Fibroblast of skin of left quadriceps (primary cell): ENCODE measurements at regions not wholly inside any gene's neighbourhood (a gene's known extent, or its start where the extent isn't known, plus 50 kb on each side); places are given as distances from the start of the nearest gene placed in this dataset.

Source experiments
- DNase-seq, 2 experiments: peaks; one replicate each; pipeline ENCODE4 v3.0.0-alpha.2; 2013; ENCODE audit warnings: low read depth in 2 of 2

DNA sequence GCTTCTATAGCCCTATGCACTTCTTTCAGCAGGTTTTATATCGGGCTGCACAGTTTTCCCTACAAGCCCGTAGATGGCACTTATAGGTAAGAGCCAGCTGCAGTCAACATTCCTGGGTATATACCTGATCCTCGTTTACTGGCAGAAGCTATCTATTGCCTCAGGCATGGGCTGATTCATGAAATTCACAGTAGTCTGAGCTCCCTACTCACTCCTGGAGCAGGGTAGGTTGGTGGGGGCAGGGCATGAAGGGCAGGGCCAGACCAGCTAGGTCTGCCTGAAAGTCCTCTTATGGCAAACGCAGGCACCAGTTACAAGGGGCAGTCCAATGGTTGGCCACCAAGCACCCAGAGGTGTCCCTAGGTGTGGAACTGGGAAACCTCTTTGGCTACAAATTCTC, 345.8 kb downstream of the RPS29 start:
- no peak for DNase-seq

DNA sequence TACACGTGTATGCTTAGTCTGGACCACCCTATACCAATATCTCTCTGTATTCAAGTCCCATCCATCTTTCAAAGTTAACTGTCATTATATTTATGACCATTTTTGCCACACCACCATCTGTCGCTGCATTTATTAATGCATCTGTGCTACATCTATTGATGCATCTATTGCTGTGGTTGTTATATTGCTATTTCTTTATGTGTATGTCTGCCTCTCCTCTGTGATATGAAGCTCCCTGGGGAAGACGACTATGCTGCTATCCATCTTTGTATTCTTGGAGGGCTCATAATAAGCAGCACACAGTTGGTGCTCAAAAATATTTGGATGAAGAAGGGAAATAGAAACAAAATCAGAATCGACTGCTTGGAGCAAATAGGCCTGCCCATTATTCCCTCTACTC, 357.6 kb downstream of the RPS29 start:
- DNase-seq: no peak

DNA sequence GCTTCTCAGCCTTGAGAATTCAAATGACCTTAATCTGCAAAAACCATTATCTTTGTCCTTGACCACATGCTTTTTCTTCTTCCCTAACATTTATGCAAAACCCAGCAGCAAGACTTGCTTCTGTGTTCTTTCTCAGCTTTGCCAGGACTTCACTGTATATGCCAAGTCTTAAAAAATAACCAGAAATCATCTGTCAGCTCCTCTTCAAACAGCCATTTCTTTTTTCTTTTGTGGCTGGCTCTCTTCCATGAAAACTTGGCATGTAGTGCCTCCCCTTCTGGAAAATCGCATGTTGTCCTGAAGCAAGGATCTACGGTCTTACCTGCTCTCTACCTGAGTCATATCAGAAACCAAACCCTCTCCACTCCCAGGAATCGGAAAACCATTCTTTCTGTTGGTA, 364.9 kb downstream of the RPS29 start:
- DNase-seq: no peak

DNA sequence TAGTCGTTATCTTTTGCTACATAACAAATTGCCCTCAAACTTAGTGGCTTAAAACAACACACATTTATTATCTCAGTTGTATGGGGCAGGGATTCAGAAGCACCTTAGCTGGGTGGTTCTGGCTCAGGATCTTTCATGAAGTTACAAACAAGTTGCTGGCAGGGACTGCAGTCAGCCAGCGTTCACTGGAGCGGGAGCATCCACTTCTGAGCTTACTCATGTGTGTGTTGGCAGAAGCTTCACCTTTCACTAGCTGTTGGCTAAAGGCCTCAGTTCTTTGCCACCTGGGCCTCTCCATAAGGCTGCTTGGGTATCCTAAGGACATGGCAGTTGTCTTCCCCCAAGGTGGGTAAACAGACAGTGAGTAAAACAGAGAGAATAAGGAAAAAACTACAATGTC, 365.7 kb downstream of the RPS29 start:
- DNase-seq: no peak

DNA sequence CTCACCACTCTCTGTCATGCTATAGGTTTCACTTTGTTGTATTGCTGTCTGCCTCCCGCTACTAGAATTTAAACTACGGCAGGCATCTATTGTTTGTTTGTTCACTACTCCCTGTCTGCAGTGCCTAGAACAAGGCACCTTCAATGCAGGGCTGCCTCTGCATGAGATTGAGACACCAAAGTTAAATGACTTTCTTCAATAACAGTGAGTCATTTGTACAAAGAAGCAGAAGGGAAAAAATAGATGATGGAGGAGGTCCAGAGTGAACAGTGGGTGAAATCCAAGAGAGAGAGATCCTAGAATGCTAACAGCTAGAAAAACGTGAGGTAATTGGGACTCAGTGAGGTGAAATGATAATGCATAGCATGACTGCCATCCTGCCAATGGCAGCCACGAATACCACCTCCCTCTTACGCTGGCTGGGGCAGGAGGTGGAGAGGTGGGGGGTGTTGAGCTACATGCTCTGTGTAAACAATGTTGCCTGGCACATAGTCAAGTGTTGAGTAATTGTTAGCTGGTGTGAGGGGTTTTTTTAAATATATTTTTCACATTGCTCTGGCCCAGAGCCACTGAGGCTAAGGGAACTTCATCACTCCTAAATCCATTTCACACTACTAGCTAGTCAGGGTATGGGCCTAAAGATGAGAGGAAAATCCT, 367.6 kb downstream of the RPS29 start:
- DNase-seq: no peak

DNA sequence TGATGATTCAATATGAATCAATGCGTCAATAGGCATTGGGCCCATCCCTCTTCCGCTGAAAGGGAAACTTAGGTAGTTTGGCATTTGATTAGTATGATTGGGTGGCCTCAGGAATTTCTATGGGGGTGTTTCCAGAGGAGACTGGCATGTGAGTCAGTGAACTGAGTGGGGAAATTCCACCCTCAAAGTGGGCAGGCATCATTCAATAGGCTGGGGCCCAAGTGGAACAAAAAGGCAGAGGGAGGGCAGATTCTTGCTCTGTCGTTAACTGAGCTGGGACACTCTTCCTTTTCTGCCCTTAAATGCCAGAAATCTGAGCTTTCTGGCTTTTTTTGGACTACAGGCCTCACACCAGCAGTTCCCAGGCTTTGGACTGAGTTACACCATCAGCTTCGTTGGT, 373.5 kb downstream of the RPS29 start:
- no peak for DNase-seq

DNA sequence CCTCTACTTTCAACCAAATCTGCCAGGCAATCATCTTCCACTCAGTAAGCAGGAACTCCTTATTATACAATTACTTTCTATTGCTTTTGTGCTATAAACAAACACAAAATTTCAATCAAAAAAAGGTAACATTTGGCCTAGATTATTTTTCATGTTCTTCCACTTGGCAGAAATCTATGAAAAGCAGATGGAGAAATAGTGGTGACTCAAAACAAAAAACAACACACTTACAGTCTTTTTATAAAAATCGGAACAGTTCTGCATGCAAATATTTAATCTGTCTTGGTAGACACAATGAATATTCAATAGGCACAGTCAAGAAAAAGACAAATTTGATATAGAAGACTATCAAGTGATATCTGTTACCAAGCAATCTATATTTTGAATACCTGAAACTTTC, 376.8 kb downstream of the RPS29 start:
- no peak for DNase-seq

DNA sequence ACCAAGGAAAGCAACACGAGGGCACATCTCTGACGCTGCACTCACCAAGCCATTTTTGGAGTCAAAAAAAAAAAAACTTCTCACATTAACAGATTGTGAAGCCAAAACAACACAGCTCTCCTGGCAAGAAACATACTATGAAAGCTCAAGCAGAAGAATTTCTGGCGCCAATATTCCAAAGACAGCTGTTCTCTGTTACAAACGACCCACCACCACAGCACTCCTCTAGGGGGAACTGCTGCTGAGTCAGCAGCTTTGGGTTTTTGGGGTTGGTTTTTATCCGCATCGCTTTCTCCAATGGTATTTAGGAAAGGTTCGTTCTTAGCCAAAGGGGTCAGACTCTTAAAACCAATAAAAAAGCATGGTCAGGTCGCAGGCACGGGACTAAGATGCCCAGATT, 379.4 kb downstream of the RPS29 start:
- no peak for DNase-seq

DNA sequence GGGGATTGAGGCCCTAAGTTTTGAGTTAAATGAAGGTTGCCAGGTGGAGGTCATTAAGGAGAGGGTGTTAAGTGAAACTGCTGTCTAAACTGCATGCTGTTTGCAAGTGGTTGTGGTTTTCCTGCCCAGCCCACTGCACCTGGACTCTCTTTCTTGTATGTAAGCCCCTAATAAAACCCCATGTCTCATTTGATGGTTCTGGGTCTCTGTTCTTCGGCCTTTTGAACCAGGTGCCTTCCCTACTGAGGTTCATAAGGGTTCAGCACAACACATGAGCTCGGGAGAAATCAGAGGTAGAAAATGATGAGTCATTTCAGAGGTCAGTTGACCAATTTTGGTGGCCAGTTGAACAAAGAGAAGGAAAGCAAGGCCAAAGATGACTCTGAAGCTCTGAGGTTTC, 382.5 kb downstream of the RPS29 start:
- no peak for DNase-seq

DNA sequence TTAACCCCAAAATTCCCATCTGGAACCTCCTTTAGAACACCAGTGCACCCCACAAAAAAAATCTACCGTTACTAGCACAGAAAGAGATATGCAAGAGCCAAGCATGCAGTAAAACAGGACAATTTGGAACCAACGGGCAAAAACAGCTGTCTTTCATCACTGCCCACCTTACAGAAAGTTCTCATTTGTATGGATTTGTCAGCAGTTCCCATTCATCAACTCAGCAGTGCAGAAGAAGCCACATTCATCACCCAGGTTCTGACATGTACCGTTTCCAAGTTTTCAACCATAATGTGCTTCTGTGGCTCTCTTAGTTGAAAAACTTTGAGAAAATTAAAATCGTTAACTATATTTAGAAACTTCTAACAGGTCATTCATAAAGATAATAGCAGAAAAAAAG, 387.0 kb downstream of the RPS29 start:
- no peak for DNase-seq

DNA sequence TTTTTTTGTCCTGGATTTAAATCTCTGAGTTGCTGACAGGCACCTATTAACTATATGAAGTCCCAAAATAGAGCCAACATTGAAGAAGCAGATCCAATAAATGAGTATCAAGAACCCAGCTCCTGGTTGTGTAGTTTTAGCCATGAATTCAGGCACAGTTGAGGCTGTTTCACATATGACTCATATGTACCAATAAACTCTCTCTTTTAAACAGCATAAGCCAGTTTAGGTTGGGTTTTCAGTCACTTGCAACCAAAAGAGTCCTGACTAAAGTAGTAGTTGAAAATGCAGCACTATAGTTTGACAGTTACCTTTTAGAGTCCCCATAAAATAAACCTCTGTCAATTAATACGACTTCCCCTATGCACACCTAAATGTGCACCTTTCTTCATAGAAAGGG, 389.9 kb downstream of the RPS29 start:
- DNase-seq: no peak

DNA sequence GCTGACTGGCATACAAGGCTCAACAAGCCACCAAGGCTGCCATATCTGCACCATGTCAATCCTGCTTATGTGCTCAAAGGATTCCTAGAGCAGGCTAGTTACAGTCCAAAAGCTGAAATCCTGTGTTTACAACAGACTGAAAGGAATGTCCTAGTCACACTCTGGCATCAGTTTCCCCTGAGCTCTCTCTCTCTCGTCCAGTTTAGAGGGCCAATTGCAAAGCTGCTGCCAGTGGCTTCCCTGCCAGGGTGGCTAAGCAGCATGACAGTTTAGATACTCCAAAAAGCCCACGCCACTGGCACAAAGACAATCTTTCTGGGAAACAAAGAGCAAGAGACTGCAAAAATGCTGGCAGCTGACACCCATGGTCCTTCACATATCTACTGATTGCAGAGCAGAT, 392.1 kb downstream of the RPS29 start:
- DNase-seq: no peak

DNA sequence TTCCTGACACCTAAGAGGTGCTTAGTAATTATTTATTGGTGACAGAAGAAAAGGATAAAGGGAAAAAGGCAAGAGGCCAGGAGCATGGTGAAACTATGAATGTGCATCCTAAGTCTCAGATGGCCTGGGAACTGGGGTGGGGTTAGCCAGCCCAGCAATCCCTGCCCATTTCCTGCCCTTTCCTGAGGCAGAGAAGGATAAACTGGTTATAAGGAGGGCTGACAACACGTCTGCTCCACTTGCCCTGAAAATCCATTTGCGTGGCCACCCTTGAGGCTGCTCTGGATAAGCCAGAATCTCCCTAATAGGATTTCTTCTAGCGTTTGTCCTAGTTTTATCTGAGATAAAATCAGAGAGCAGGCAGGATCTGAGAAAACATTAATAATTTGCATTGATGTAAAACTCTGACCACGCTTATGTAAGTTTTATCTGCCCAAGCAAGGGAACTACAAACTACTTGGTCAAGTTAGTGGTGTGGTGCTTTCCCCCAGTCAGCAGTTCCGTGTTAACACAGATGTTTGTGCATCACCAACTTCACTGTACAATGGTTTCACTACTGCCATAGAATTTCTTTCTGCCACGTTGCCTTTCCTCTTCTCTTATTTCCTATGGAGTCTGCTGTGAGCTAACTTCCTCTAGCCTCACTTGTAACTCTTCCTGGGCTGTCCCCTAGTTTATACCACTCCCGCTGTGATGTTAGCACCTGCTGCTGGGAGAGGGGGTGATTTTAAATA, 392.7 kb downstream of the RPS29 start:
- DNase-seq: no peak

DNA sequence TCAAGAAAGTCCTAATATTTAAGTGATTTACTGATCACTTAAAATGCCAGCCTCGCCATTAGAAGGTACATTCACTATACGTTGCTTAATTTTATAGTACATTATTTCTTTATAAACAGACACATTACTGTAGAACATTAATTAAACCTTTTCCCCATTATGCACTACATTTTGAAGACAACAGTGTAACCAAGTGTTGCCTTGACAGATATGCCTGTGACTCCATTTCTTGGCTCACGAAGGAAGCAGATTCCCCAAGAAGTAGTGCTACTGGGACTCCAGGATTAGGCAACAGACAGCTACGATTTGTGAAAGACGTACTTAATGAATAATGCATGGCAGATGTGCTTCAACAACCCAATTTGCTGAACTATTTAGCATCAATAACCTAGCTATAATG, 394.8 kb downstream of the RPS29 start:
- no peak for DNase-seq

DNA sequence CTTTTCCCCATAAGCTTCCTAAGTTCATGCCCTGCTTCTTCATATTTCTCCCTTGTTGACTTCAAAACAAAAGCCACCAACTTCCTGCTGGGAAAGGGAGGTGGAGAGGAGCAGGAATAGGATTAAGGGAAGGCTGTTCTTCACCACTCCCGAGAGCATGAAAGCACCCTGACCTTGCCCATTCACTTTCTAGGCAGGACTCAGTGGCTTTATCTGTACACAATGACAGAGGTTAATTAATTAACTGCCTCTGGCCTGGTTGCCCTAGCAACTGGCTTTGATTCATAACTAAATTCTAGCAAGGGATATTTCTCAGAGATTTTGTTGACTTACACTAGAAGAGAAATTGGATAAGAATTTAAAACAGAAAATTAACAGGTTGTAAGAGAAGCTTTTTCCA, 396.8 kb downstream of the RPS29 start:
- no peak for DNase-seq

DNA sequence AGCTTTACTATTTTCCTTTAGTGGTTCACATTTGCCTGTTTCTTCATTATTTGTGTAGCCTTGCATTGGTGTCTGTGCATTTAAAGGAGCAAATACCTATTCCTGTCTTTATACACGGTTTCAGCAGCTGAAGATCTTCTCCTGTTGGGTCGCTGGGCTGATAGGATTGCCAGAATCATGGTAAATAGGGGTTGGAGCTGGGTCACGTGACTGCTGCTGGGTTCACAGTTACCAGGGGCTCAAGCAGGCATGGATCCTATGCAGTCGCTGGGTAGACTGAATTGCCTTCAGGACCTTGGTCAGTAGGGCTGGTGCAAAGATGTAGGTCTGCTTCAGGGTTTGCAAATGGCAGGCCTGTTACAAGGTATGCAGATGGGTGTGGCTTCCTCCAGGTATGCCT, 398.4 kb downstream of the RPS29 start:
- DNase-seq: no peak

DNA sequence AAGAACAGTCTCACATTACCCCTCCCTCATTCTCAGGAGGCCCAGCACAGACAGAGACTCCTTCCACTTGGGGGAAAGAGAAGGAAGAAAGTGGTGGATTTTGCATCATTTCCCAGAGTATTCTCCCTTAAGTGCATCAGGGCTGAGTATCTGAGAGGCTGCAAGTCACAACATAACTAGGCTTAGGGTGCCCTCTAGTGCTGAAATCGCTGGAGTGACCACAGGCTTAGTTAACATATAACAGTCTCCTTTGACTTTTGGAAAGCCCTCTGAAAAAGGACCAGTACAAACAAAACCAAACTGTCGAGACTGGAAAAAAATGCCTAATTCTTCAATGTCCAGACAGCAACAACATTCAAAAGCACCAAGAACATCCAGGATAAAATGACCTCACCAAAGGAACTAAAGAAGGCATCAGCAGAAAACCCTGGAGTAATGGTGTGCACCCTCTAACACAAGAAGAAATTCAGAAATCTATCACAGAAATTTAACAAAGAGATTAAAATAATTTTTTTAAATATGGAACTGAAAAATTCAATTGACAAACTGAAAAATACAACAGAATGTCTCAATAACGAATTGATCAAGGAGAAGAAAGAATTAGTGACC, 412.3 kb downstream of the RPS29 start:
- DNase-seq: peak; percentile 50 to 54

DNA sequence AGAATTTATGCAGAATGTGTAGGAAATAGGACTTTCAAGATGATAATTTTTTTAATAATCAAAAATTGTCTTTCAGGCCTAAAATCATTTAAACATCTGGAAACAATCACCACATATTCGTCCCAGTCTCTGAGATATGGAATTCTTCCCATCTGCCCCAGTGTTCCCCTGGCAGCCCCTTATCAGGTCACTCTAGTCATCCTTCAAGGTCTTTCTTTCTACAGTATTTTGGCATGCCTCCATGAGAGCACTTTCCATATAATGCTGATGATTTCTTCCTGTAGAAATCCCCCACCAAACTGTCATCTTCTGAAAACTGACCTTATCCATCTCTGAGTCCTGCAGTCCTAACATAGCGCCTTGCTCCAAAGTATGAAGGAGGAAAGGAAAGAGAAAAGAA, 422.1 kb downstream of the RPS29 start:
- no peak for DNase-seq

DNA sequence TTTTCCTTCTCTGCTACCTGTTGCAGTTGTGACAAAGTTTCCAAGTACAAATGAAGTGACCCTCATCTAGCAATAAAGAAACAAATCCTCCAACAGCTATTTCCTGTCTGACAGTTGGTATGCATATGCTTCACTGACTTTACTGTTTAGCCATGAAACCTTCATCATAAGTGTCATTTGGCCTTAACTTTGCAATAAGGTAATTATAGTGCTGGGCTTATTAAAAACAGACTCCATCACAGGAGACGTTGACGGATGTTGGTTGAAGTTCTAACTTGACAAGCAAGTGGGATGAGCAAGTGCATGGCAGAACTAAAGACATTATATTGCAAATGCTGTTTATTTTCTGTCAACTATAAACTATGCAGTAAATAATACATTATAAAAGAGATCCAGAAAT, 425.2 kb downstream of the RPS29 start:
- no peak for DNase-seq

DNA sequence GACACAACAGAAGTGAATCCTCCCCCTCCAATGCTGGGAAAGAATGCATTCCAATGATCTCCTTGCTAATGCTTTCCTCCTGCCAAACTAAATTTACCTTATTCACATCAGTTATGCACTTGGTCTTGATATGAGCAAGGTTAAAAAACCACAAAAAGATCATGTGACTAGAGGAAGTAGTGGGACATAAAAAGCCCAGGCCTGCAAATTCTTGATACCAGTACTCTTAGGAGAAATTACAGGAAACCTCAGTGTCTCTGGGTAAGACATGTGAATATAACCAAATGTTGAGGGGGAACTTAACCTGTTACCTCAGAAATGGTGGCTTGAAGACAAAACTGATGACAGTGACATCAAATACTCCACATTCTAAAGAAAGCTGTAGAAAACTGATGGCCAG, 427.1 kb downstream of the RPS29 start:
- no peak for DNase-seq

DNA sequence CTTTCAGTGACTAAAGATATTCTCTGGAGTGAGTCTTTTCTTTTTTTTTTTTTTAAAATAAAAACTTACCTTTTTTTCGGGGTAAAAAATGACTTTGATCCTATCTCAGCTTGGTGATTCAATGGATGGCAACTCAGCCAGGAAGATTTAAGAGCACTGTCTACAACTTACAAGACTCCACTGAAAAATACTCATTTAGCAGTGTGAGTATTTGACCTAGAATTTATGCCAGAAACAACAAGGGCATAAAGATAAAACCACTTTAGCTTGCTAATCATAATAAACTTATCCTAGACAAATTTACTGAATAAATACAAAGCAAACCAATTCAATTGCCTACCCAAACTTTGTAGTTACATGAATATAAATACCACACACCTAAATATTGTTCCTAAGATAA, 446.6 kb downstream of the RPS29 start:
- no peak for DNase-seq

DNA sequence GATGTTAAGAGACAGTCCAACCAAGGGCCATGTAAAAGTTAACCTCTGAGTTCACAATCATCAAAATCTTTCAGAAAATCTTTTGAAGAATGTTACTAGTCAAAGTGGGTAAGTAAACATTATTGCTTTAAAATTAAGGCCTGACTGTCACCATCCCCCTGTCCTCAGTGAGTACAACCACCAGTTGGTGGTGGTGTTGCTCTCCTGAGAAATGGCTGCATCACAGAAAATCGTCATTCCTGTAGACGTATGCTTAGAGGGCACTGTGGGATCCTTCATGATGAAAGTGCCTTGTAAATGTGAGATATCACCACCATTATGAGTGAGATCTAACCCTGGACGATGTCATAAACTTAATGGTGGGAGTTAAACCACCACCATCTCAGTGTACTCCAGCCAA, 451.2 kb downstream of the RPS29 start:
- no peak for DNase-seq

DNA sequence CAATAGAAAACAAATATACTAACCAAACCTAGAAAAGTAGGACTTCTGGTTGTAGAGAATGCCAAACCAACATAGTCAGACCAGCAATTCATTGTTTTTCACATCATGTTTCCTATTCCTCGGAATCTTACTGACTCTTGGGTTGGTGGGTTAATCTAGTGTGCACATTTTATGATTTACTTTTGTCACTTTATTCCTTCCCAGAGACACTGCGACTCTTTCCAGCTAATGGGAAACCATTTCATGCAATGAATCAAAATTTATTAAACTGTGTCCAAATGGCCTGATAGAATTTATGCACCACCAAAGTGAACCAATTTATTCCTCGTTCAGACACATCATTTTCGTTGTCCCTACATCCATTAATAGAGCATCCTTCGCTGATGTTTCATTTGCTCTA, 464.9 kb downstream of the RPS29 start:
- no peak for DNase-seq
